Activated CD8-positive, alpha-beta memory T cell treated with anti-CD3 and anti-CD28 coated beads, Interleukin-2, amount 10 ng/mL, durations not matched to agents 7 days and 5 days (primary cell): ENCODE measurements at regions not wholly inside any gene's neighbourhood (a gene's known extent, or its start where the extent isn't known, plus 50 kb on each side); places are given as distances from the start of the nearest gene placed in this dataset.

Experiments used
- ATAC-seq: fragments of 150-1000 bp; cut with Tn5 transposase; one replicate; pipeline ENCODE4 v1.10.0; 2021; ENCODE audit warnings: moderate library complexity
- CTCF ChIA-PET: fragments of 350-600 bp; sonication (Branson Sonifier 250); formaldehyde crosslinking; loops from one replicate; lab custom pipeline; 2021; ENCODE audit warnings: antibody characterized with exemption; lab: Charles Lee
- DNase-seq: peaks from one replicate; pipeline ENCODE4 v3.0.0-alpha.2; 2020
- H3K27ac Mint-ChIP-seq: one replicate; pipeline ENCODE4 v1.8.0; 2021; ENCODE audit warnings: mild to moderate bottlenecking, mixed read lengths
- H3K27me3 Mint-ChIP-seq: one replicate; pipeline ENCODE4 v1.8.0; 2021; ENCODE audit warnings: mixed read lengths
- H3K36me3 Mint-ChIP-seq: one replicate; pipeline ENCODE4 v1.8.0; 2021; ENCODE audit warnings: mild to moderate bottlenecking, mixed read lengths
- H3K4me1 Mint-ChIP-seq: one replicate; pipeline ENCODE4 v1.8.0; 2021; ENCODE audit warnings: mixed read lengths
- H3K4me3 Mint-ChIP-seq: one replicate; pipeline ENCODE4 v1.8.0; 2021; ENCODE audit warnings: mild to moderate bottlenecking, moderate library complexity, mixed read lengths
- H3K9me3 Mint-ChIP-seq: one replicate; pipeline ENCODE4 v1.8.0; 2022; ENCODE audit warnings: low read depth, mixed read lengths

DNA sequence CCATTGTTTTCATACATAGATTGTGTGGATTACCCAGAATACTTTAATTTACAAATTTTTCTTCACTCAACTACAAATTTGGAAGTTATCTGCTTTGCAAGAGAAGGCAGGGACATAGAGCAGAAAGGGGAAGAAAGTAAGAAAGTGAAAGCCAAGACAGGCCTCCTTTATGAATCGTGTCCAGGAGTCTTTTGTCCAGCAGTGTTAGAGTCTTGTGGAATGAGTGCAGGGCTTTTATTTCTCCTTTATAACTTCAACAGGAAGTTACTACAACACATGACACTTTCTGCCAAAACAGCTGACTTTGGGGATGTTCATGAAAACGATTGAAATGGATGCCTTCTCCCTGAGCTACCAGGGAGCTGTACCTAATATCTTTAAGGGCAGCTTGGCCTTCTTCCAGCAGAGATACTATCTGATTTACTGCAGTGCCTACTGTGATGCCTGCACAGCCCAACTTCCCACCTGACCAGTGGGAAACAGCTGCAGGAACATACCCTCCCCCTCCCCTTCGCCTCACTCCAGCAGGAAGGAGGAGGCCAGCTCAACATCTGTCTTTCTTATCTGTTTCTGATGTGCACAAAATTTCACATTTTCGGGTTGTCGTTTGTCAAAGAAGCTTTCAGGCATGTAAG is 557.7 kb upstream of the SLIT2 start:
- no peaks in the 10 kb centered on the region for H3K36me3 Mint-ChIP-seq
- no peak for ATAC-seq
- no peaks in the 10 kb centered on the region for H3K27me3 Mint-ChIP-seq
- H3K4me1 Mint-ChIP-seq = no peaks in the 10 kb centered on the region
- DNase-seq = no peak
- H3K27ac Mint-ChIP-seq = no peak overlapping the region
- H3K4me3 Mint-ChIP-seq = no peak overlapping the region
- peaks cover 12% of the 10 kb centered on the region for H3K9me3 Mint-ChIP-seq
- CTCF ChIA-PET = no interaction called here

DNA sequence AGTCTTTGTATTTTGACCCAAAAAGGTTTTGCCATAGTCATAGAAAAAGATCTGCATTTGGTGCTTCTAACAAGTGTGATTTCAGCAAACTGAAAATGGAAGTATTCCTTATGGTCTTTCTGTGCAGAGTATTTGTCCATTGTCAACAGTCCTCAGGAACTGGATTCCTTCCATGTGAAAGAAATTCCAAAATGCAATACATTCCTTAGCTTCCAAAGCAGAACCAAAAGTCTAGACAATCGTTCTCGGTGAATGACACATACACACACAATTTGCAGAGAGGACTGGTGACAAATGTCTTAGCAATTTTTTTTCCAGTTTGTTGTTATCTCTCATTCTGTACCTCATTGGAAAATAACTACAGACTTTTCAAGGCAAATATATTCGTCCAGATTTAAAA is 562.2 kb upstream of the SLIT2 start:
- H3K4me3 Mint-ChIP-seq = no peak overlapping the region
- H3K4me1 Mint-ChIP-seq = no peaks in the 10 kb centered on the region
- H3K9me3 Mint-ChIP-seq = peaks cover 12% of the 10 kb centered on the region
- DNase-seq (no peak), ATAC-seq (no peak)
- no peaks in the 10 kb centered on the region for H3K36me3 Mint-ChIP-seq
- CTCF ChIA-PET = no interaction called here
- no peaks in the 10 kb centered on the region for H3K27me3 Mint-ChIP-seq
- no peak overlapping the region for H3K27ac Mint-ChIP-seq

DNA sequence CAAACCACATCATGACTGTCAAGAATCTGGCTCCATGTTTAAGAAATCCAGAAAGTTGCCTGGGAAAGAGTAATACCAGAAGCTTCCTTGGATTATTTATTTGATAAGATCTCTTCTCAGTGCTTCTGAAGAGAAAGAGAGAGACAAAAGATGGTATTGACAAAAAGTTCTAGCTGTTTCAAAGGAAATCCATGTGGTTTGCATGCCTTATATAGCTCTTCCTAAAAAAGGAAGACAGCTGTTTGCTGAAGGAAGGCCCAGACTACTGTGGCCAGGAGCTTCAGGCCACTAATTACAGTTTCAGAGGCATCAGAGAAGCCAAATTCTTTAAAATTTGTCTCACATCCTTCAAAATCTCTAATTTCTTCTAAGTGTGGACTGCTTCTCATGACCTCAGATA is 565.2 kb upstream of the SLIT2 start:
- ATAC-seq = no peak
- Mint-ChIP-seq H3K4me1 (no peaks in the 10 kb centered on the region), H3K36me3 (no peaks in the 10 kb centered on the region), H3K9me3 (peaks cover 14% of the 10 kb centered on the region), H3K27me3 (no peaks in the 10 kb centered on the region), H3K4me3 (no peak overlapping the region), H3K27ac (no peak overlapping the region)
- CTCF ChIA-PET = no interaction called here
- no peak for DNase-seq

DNA sequence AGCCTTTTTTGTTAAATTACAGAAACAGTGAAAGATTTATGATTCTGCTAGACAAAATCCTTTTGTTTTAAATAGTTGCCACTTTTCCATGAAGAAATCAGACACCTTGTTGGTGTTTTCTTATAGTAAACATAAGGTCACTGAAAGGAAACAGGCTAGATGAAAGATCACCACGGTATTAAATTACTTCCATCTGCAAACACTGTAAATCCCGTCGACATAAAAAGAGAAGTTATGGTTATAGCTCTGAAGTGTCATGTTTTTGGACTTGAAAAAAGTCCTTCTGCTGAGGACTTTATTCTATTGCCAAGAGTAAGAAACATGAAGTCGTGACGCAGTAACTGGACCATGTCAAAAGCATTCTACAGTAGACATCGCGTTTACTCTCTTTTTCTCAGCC is 567.6 kb upstream of the SLIT2 start:
- ATAC-seq (no peak), DNase-seq (no peak)
- Mint-ChIP-seq H3K4me1 (no peaks in the 10 kb centered on the region), H3K9me3 (peaks cover 13% of the 10 kb centered on the region), H3K27ac (no peak overlapping the region), H3K4me3 (no peak overlapping the region), H3K36me3 (no peaks in the 10 kb centered on the region), H3K27me3 (no peaks in the 10 kb centered on the region)
- CTCF ChIA-PET = no interaction called here

DNA sequence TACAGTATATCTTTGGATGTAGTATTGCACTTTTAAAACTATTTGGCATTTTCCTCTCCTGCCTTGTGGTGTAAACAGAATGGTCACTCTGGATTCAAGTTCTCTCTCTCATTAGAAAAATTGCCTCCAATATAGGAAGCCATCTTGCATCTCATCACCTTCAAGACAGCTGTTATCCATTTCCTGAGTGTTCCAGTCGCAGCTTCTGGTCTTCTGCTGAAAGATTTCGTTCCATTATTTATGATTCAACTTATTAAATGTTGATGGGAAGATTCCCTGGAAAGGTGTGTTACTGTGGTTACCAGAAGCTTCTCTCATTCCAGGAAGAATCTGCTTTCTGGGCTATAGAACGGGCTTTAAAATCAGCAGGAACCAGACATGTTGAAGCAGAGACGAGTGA is 568.3 kb upstream of the SLIT2 start:
- Mint-ChIP-seq H3K36me3 (no peaks in the 10 kb centered on the region), H3K27ac (no peak overlapping the region), H3K4me1 (no peaks in the 10 kb centered on the region), H3K4me3 (no peak overlapping the region), H3K9me3 (peaks cover 13% of the 10 kb centered on the region), H3K27me3 (no peaks in the 10 kb centered on the region)
- no peak for ATAC-seq
- CTCF ChIA-PET = no interaction called here
- DNase-seq = no peak

DNA sequence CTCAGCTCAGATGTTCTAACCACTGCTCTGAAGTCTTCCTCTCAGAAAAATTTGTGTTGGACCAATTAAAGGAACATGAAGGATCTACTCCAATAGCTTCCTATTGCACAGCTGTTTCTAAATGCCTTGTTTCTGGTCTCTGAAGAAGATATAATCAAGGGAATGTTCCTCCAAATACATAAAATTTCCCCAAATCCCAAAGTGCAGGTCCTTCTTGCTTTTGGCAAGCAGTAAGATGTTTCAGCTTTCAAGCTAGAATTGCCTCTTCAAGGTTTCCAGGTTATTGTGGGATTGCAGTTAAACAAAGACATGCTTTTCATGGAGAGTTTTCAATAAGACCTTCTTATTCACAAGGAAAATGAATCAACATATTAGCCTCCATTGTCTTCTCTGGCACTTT is 574.5 kb upstream of the SLIT2 start:
- Mint-ChIP-seq H3K27ac (no peak overlapping the region), H3K9me3 (peaks cover 10% of the 10 kb centered on the region), H3K27me3 (no peaks in the 10 kb centered on the region), H3K4me1 (no peaks in the 10 kb centered on the region), H3K4me3 (no peak overlapping the region), H3K36me3 (no peaks in the 10 kb centered on the region)
- CTCF ChIA-PET = no interaction called here
- no peak for DNase-seq
- ATAC-seq = no peak

DNA sequence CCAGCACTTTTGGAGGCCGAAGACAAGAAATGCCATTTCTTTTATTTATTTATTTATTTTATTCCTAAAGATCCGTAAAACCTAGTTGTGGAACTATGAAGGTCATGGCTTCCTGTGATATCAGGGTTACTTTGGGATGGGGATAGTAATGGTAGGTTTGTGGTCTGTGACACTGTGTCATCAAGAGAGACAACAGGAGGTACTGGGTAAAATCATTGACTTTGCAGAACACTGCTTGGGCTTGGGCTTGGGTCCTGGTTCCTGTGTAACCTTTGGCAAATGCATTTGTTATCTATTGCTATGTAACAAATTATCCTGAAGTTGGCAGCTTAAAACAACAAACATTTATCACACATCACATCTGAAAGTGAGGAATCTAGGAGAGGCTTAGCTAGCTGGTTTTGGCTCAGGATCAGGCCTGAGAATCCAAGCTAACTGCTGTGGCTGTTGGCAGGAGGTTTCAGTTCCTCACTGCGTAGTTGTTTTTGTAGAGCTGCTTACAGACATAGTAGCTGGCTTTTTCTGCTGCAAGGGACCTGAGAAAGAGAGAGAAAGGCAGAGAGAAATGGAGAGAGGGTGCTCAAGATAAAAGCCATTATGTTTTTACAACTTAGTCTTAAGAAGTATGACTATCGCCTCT is 576.4 kb upstream of the SLIT2 start:
- Mint-ChIP-seq H3K9me3 (peaks cover 7% of the 10 kb centered on the region), H3K4me3 (no peak overlapping the region), H3K36me3 (no peaks in the 10 kb centered on the region), H3K27me3 (no peaks in the 10 kb centered on the region), H3K27ac (no peak overlapping the region), H3K4me1 (no peaks in the 10 kb centered on the region)
- ATAC-seq (no peak), DNase-seq (no peak)
- CTCF ChIA-PET = no interaction called here

DNA sequence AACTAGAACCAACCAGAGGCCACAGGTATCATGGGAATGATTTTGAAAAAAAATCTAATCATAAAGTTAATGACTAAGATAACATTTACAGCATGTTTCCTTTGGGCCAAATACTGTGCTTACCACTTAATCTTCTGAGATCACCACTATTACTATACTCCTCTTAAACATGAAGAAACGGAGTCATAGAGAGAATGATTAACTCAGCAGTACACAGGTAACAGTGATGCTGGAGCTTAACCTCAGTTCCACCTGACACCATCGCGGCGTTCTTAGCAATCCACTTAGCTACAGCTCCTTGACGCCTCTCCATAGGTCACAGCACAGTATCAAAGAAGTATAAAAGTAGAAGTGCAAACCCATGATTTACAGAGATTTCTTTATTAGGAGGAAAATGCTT is 592.6 kb upstream of the SLIT2 start:
- H3K27me3 Mint-ChIP-seq = no peaks in the 10 kb centered on the region
- H3K36me3 Mint-ChIP-seq = no peaks in the 10 kb centered on the region
- CTCF ChIA-PET = no interaction called here
- DNase-seq = no peak
- ATAC-seq = no peak
- no peak overlapping the region for H3K4me3 Mint-ChIP-seq
- no peak overlapping the region for H3K27ac Mint-ChIP-seq
- peaks cover 18% of the 10 kb centered on the region for H3K9me3 Mint-ChIP-seq
- no peaks in the 10 kb centered on the region for H3K4me1 Mint-ChIP-seq

DNA sequence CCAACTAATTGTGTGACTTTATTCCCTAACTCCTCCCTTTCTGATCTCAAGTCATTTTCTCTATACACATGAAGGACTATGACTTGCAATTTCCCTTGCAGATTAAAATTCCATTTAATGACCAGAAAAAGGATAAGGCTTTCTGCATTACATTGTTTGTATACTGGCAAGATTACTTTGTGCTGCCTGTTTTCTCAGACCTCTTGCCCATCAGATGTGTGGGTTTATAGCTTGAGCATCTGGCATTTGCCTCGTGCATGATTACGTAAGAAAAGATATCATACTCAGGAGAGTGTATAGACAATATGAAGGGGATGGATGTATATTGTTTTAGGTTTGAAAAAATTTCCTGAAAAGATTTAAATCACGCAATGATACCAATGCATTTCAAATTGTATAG is 593.8 kb upstream of the SLIT2 start:
- no peaks in the 10 kb centered on the region for H3K27me3 Mint-ChIP-seq
- H3K36me3 Mint-ChIP-seq = no peaks in the 10 kb centered on the region
- no peak for DNase-seq
- CTCF ChIA-PET = no interaction called here
- H3K4me3 Mint-ChIP-seq = no peak overlapping the region
- no peak overlapping the region for H3K27ac Mint-ChIP-seq
- ATAC-seq = no peak
- no peaks in the 10 kb centered on the region for H3K4me1 Mint-ChIP-seq
- H3K9me3 Mint-ChIP-seq = peaks cover 15% of the 10 kb centered on the region

DNA sequence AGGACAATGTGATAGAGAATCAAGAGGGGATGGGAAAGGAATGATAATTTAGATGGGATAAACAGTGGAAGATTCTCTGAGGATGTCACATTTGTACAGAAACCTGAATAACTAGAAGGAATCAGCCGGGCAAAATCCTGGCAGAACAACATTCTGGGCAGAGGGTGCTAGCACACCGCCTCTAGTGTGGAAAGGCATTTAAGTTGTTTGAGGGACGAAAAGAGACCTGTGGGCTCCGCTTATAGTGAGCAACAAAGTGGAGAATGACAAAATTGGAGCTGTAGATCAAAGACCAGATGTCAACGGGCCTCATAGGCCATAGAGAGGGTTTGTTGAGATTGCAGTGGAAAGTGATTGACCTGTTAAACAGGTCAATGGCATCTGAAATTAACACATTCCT is 596.0 kb upstream of the SLIT2 start:
- no peak for DNase-seq
- Mint-ChIP-seq H3K4me3 (no peak overlapping the region), H3K9me3 (peaks cover 14% of the 10 kb centered on the region), H3K27me3 (no peaks in the 10 kb centered on the region), H3K27ac (no peak overlapping the region), H3K36me3 (no peaks in the 10 kb centered on the region), H3K4me1 (no peaks in the 10 kb centered on the region)
- no peak for ATAC-seq
- CTCF ChIA-PET = no interaction called here

DNA sequence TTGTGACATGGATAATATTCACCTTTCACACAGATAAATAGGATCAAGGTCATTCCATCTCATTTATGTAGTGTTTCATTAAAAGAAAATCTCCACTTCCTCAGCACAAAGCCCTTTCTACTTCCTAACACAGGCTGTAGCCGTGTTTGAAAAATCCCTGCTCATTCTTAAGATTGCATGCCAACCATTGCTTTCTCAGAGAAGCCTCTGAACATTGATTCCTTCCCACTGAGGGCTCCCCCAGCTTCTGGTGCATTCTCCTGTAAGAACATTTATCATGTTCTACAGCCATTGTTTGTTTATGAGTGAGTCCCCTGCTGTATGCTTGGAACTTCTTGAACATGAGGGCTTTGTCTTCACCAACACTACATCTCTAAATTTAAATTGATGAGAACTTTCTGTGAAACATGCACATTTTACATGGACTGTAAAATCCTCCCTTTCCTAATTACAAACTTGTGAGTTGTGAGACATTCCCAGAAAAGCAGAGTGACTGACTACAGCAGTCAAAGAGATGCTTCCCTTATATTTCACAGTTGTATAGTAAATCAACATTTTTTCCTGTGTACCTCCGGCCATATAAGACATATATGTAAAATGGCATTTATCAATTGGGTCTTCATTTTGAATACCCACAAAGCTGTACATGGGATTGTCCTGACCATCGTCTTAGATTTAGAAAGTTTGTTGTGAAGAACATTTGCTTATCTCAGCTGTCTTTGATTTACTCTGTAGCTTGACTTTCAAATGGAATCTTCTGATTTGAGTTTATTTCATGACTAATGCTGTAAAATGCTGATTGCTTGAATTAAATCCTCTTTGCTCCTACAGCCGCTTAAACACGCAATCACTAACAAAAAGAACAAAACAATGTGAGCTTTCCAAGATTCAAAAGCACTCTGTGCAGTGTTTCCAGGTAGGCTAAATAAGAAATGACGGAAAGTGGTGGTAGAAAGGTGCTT is 600.5 kb upstream of the SLIT2 start:
- Mint-ChIP-seq H3K4me1 (no peaks in the 10 kb centered on the region), H3K27ac (no peak overlapping the region), H3K4me3 (no peak overlapping the region), H3K36me3 (no peaks in the 10 kb centered on the region), H3K9me3 (peaks cover 16% of the 10 kb centered on the region), H3K27me3 (no peaks in the 10 kb centered on the region)
- ATAC-seq (no peak), DNase-seq (no peak)
- CTCF ChIA-PET = no interaction called here

DNA sequence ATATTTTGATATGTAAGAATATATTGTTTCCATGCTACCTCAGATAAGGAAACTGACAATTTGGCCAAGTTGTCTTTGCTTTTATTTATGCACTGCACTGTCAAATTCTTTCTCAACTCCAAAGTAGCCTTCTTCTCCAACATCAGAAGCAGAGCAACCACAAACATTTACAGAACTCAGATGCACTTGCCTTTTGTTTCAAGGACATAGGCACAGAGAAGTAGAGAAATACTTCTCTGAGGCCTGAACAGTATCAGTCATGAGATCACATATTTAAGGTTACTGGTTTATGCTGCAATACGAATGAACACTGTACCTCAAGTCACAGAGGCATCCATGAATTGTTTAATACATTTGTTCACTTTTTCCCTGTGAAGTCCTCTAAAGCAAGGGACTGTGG is 606.1 kb upstream of the SLIT2 start:
- H3K36me3 Mint-ChIP-seq = no peaks in the 10 kb centered on the region
- no peak overlapping the region for H3K27ac Mint-ChIP-seq
- no peaks in the 10 kb centered on the region for H3K27me3 Mint-ChIP-seq
- H3K4me1 Mint-ChIP-seq = no peaks in the 10 kb centered on the region
- peaks cover 7% of the 10 kb centered on the region for H3K9me3 Mint-ChIP-seq
- no peak for ATAC-seq
- H3K4me3 Mint-ChIP-seq = no peak overlapping the region
- CTCF ChIA-PET = no interaction called here
- DNase-seq = no peak

DNA sequence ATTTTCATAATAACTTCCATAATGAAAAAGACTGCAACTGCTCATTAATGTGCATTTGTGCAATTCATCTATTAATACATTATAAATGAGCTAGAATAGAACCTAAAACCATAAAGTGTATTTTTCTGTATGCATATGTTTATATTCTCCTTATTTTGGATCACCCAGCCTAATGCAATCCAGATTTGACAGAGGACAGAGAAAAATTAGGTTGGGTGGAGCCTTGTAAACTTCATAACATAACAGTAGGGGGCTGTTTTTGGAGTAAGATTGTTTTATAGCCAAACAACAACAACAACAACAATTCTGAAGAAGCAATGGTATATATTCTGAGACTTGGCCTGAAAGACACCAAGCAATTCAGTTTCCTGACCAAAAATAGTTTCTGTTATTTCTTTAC is 615.3 kb upstream of the SLIT2 start:
- no peak for ATAC-seq
- H3K36me3 Mint-ChIP-seq = no peaks in the 10 kb centered on the region

DNA sequence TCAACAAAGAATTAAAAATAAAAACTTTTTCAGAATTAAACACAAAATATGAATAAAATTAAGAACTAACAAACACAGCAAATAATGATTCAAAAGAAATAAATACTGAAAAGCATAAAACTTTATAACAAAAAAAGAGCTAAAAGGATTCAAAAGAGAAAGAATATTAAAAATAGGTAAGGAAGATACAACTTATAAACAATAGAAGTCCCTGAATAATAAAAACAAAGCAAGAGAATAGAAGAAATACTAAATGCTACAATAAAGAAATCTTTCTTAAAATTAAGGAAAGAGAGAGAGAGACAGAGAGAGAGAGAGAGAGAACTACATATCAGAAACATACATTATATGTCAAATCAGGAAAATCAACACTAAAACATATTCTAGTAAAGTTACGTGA is 619.9 kb upstream of the SLIT2 start:
- Mint-ChIP-seq H3K4me3 (no peak overlapping the region), H3K27ac (no peak overlapping the region), H3K36me3 (no peaks in the 10 kb centered on the region), H3K9me3 (peaks cover 6% of the 10 kb centered on the region), H3K4me1 (no peaks in the 10 kb centered on the region), H3K27me3 (no peaks in the 10 kb centered on the region)
- no peak for ATAC-seq
- CTCF ChIA-PET = no interaction called here
- no peak for DNase-seq

More for the DNA sequence above, 615.3 kb upstream of the SLIT2 start:
- Mint-ChIP-seq H3K9me3 (peaks cover 2% of the 10 kb centered on the region), H3K4me3 (no peak overlapping the region), H3K27me3 (no peaks in the 10 kb centered on the region), H3K27ac (no peak overlapping the region), H3K4me1 (no peaks in the 10 kb centered on the region)
- no peak for DNase-seq
- CTCF ChIA-PET = no interaction called here
